ENCODE measurements at regions not wholly inside any gene's neighbourhood (a gene's known extent, or its start where the extent isn't known, plus 50 kb on each side); places are given as distances from the start of the nearest gene placed in this dataset.
A peak's percentile ranks its signal among the peaks of the same experiment; 100 is the strongest.

DNA sequence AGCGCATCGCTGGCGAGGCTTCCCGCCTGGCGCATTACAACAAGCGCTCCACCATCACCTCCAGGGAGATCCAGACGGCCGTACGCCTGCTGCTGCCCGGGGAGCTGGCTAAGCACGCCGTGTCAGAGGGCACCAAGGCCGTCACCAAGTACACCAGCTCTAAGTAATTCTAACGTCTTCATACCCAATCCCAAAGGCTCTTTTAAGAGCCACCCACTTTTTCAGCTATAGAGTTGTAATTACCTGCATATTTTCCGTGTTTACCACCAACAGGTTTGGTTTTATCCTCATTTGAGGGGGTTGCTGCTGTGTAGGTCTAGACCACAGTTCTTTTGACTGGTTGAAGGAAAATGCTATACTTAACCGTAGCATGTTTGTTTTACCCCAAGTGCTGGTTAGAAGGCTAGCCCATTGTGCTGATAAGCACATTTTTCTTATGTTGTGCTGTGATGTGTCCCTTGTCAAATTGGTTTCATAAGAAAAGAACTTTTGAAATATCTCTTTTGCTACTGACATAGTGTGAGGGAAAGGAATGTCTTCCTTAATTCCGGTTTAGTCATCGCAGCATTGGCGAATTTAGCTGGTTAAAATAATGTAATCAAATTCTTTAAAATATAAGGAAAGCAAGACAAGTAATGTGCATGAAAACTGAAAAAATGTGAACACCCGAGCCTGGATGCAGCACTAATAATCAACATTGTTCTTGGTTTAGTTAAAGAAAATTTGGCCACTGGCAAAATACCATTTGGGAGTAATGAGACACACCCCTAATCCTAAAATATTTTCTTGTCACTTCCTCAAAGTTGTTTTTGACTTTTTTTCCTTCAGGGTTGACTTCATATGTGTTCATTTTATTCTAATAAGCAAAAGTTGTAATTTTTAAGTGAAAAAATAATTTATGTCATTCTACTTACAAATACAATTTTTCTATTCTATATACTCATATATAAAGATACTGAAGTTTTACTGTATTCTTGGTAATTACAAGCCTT, 112.8 kb downstream of the HFE start:
- Histone ChIP-seq H3K36me3 (ENCODE audit: control insufficient read depth, insufficient read depth, low read length) (no peaks in the 10 kb centered on the region), H3K27me3 (replicated peaks; ENCODE audit: control insufficient read depth, insufficient read depth, low read length) (no peaks in the 10 kb centered on the region), H3K4me3 (replicated peaks; ENCODE audit: low read depth, low read length) (peak overlapping the region; percentile 62)
- TF ChIP-seq, protein P1, sequence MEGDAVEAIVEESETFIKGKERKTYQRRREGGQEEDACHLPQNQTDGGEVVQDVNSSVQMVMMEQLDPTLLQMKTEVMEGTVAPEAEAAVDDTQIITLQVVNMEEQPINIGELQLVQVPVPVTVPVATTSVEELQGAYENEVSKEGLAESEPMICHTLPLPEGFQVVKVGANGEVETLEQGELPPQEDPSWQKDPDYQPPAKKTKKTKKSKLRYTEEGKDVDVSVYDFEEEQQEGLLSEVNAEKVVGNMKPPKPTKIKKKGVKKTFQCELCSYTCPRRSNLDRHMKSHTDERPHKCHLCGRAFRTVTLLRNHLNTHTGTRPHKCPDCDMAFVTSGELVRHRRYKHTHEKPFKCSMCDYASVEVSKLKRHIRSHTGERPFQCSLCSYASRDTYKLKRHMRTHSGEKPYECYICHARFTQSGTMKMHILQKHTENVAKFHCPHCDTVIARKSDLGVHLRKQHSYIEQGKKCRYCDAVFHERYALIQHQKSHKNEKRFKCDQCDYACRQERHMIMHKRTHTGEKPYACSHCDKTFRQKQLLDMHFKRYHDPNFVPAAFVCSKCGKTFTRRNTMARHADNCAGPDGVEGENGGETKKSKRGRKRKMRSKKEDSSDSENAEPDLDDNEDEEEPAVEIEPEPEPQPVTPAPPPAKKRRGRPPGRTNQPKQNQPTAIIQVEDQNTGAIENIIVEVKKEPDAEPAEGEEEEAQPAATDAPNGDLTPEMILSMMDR (IDR thresholded peaks at IDR 0.05; ENCODE audit: insufficient read depth, low read length, poor library complexity, severe bottlenecking): no peak
- peak; percentile 88 for DNase-seq (ENCODE audit: extremely low read depth, insufficient read length)

DNA sequence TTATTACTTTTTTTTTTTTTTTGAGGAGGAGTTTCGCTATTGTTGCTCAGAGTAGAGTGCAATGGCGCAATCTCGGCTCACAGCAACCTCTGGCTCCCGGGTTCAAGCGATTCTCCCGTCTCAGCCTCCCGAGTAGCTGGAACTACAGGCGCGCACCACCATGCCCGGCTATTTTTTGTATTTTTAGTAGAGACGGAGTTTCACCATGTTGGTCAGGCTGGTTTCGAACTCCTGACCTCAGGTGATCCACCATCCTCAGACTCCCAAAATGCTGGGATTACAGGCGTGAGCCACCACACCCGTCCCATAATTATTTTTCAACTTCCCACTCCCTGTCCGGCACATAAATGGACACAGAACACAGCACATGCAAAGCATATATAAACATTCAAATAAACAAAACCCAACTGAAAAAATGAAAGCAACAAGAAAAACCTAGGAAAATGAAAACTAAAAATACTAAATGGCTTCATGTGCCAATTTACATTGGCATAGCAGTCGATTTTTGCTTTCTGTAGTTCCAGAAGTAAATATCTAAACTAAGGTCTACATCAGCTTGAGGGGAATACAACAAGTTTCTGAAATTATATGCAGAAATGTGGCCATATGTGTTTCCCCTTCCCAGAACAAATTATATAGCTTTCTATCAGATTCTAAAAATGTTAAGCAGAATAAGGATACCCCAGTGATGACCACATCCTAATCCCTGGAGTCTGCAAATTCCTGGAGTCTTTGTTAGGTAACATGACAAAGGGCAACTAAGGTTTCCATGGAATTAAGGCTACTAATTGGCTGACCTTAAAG, 113.9 kb downstream of the HFE start:
- TF ChIP-seq, protein P1 (IDR thresholded peaks at IDR 0.05; ENCODE audit: insufficient read depth, low read length, poor library complexity, severe bottlenecking): no peak
- Histone ChIP-seq H3K27me3 (replicated peaks; ENCODE audit: control insufficient read depth, insufficient read depth, low read length) (no peaks in the 10 kb centered on the region), H3K36me3 (ENCODE audit: control insufficient read depth, insufficient read depth, low read length) (no peaks in the 10 kb centered on the region), H3K4me3 (replicated peaks; ENCODE audit: low read depth, low read length) (no peak overlapping the region)
- no peak for DNase-seq (ENCODE audit: extremely low read depth, insufficient read length)

DNA sequence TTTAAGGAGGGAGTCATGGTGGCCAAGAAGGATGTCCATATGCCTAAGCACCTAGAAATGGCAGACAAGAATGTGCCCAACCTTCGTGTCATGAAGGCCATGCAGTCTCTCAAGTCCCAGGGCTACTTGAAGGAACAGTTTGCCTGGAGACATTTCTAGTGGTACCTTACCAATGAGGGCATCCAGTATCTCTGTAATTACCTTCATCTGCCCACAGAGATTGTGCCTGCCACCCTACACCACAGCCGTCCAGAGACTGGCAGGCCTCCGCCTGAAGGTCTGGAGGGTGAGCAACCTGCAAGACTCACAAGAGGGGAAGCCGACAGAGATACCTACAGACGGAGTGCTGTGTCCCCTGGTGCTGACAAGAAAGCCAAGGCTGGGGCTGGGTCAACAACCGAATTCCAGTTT, 115.0 kb downstream of the HFE start:
- no peak for DNase-seq (ENCODE audit: extremely low read depth, insufficient read length)
- Histone ChIP-seq H3K4me3 (replicated peaks; ENCODE audit: low read depth, low read length) (no peak overlapping the region), H3K27me3 (replicated peaks; ENCODE audit: control insufficient read depth, insufficient read depth, low read length) (no peaks in the 10 kb centered on the region), H3K36me3 (ENCODE audit: control insufficient read depth, insufficient read depth, low read length) (no peaks in the 10 kb centered on the region)
- TF ChIP-seq, protein P1 (IDR thresholded peaks at IDR 0.05; ENCODE audit: insufficient read depth, low read length, poor library complexity, severe bottlenecking): no peak

DNA sequence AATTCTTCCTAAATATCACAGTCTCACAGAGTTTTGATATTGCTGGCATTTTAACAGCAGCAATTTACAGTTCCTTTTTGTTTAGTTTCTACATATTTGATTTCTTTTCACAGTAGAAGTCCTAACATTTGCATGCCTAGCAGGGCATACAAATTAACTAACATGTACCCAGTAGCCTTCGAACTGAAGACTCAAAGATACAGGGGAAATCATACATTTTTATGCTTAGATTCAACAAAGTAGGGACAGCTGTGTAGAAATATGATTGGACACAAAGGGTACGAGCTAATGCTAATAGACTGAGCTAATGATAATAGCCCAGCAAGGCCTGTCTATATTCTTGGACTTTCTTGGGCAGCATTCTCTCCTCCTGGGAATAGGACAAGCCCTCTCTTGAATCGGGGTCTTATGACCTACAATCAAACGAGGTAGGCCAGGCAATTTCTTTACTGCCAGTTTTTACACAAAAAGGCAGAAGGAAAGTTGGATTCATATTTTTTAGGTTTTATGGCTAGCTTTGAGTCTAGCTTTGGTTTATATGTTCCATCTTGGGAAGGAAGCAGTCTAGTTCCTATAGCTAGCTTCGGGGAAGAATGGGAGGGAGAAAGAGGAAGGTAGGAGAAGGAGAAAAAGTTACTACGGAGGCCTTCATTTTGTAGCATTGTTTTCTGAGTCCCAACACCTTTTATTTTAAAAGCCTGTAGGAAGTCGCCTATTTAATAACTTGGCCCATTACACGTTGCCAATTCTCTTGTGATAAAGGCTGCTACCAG, 115.8 kb downstream of the HFE start:
- DNase-seq (ENCODE audit: extremely low read depth, insufficient read length): no peak
- Histone ChIP-seq H3K4me3 (replicated peaks; ENCODE audit: low read depth, low read length) (no peak overlapping the region), H3K27me3 (replicated peaks; ENCODE audit: control insufficient read depth, insufficient read depth, low read length) (no peaks in the 10 kb centered on the region), H3K36me3 (ENCODE audit: control insufficient read depth, insufficient read depth, low read length) (no peaks in the 10 kb centered on the region)
- TF ChIP-seq, protein P1 (IDR thresholded peaks at IDR 0.05; ENCODE audit: insufficient read depth, low read length, poor library complexity, severe bottlenecking): no peak

DNA sequence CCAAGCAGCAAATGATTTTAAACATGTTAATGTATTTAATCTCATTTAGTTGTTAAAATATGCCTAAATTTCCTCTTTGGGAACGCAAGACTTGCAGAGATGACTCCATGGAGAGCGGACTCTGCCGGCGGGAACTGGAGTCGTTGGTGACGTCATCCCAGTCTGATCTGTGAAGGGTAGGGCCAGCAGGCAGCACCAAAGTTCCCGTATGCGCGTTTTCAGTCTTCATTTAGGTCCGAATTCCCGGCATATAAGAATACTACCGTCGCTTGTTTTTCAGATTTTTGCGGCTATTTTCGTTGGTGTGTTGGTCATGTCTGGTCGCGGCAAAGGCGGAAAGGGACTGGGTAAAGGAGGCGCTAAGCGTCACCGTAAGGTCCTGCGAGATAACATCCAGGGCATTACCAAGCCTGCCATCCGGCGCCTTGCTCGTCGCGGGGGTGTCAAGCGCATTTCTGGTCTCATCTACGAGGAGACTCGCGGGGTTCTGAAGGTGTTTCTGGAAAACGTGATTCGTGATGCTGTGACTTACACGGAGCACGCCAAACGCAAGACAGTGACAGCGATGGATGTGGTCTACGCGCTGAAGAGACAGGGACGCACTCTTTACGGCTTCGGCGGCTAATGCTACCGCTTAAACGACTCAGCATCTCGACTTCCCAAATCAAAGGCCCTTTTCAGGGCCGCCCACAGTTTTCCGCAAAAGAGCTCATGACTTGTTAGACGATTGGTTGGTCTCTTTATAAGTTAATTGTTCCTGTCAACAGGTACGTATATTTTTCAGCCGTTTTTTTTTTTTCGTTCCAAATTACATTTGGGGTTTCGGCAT, 117.3 kb downstream of the HFE start:
- TF ChIP-seq, protein P1 (IDR thresholded peaks at IDR 0.05; ENCODE audit: insufficient read depth, low read length, poor library complexity, severe bottlenecking): peak; percentile 55
- Histone ChIP-seq H3K4me3 (replicated peaks; ENCODE audit: low read depth, low read length) (peak overlapping the region; percentile 75), H3K36me3 (ENCODE audit: control insufficient read depth, insufficient read depth, low read length) (no peaks in the 10 kb centered on the region), H3K27me3 (replicated peaks; ENCODE audit: control insufficient read depth, insufficient read depth, low read length) (no peaks in the 10 kb centered on the region)
- DNase-seq (ENCODE audit: extremely low read depth, insufficient read length): peak; percentile 89
